ENCODE measurements at regions not wholly inside any gene's neighbourhood (a gene's known extent, or its start where the extent isn't known, plus 50 kb on each side); places are given as distances from the start of the nearest gene placed in this dataset.

GRCh38 chrX:52261463-52262194, 76.9 kb downstream of the MAGED4 start (continued):
- TF ChIP-seq USF1 (IDR thresholded peaks at IDR 0.05; ENCODE audit: borderline replicate concordance, extremely low read length, insufficient read depth, low read depth, low read length) = no peak
- TF ChIP-seq RELA (IDR thresholded peaks at IDR 0.05; ENCODE audit: borderline replicate concordance, partially characterized antibody) = no peak
- TF ChIP-seq PAX8 (IDR thresholded peaks at IDR 0.05) = no peak
- peak; percentile 82 for TF ChIP-seq NBN (IDR thresholded peaks at IDR 0.05)
- peak; percentile 88; the same call in 1 of the 2 replicates for TF ChIP-seq STAT1 (conservative IDR thresholded peaks at IDR 0.05)
- peak; percentile 79; the same call in 1 of the 2 replicates for TF ChIP-seq STAT3 (IDR thresholded peaks at IDR 0.05; ENCODE audit: low read depth, low read length)
- TF ChIP-seq GATAD2B (conservative IDR thresholded peaks at IDR 0.05; ENCODE audit: low read depth) = peak; percentile 25; the same call in 1 of the 2 replicates
- peak; percentile 73; the same call in 1 of the 2 replicates for TF ChIP-seq MXI1 (IDR thresholded peaks at IDR 0.05; ENCODE audit: low read depth, low read length)
- peak; percentile 80 to 96 (median 93); a peak in 5 of 6 replicates for TF ChIP-seq CTCF (IDR thresholded peaks at IDR 0.05 in 2 of 3, conservative IDR thresholded peaks at IDR 0.05 in 1 of 3; ENCODE audit: control insufficient read depth in 2 of 3, extremely low read depth in 1 of 3, insufficient read depth in 1 of 3, low read depth in 3 of 3, low read length in 3 of 3)
- peak; percentile 74 for TF ChIP-seq SMC3 (IDR thresholded peaks at IDR 0.05; ENCODE audit: borderline replicate concordance, low read length)
- TF ChIP-seq, protein P1, sequence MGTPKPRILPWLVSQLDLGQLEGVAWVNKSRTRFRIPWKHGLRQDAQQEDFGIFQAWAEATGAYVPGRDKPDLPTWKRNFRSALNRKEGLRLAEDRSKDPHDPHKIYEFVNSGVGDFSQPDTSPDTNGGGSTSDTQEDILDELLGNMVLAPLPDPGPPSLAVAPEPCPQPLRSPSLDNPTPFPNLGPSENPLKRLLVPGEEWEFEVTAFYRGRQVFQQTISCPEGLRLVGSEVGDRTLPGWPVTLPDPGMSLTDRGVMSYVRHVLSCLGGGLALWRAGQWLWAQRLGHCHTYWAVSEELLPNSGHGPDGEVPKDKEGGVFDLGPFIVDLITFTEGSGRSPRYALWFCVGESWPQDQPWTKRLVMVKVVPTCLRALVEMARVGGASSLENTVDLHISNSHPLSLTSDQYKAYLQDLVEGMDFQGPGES (IDR thresholded peaks at IDR 0.05) = no peak
- TF ChIP-seq TAF1 (IDR thresholded peaks at IDR 0.05; ENCODE audit: borderline replicate concordance, low read depth, low read length) = no peak; the same call in 1 of the 2 replicates
- TF ChIP-seq TCF7 (IDR thresholded peaks at IDR 0.05; ENCODE audit: borderline replicate concordance) = 0 out of 2 replicates have a peak, but pooled peaks have one; percentile 19
- TF ChIP-seq EP300 (IDR thresholded peaks at IDR 0.05; ENCODE audit: borderline replicate concordance in 1 of 2, control insufficient read depth in 1 of 2, low read depth in 2 of 2, low read length in 2 of 2) = peak in 1 of 2 experiments; percentile 32; a peak in 1 of 4 replicates
- TF ChIP-seq CREM (IDR thresholded peaks at IDR 0.05; ENCODE audit: low read depth) = peak; percentile 18; the same call in 1 of the 2 replicates
- TF ChIP-seq HDGF (IDR thresholded peaks at IDR 0.05) = no peak
- TF ChIP-seq MLLT1 (IDR thresholded peaks at IDR 0.05) = no peak
- TF ChIP-seq NR2F1 (conservative IDR thresholded peaks at IDR 0.05) = peak; percentile 44; the same call in 1 of the 2 replicates
- TF ChIP-seq FOXM1 (IDR thresholded peaks at IDR 0.05; ENCODE audit: low read depth, low read length) = peak; percentile 62; the same call in 1 of the 2 replicates
- TF ChIP-seq CBX5 (IDR thresholded peaks at IDR 0.05; ENCODE audit: low read depth) = peak; percentile 99
- TF ChIP-seq JUNB (IDR thresholded peaks at IDR 0.05) = no peak
- TF ChIP-seq, protein P2, sequence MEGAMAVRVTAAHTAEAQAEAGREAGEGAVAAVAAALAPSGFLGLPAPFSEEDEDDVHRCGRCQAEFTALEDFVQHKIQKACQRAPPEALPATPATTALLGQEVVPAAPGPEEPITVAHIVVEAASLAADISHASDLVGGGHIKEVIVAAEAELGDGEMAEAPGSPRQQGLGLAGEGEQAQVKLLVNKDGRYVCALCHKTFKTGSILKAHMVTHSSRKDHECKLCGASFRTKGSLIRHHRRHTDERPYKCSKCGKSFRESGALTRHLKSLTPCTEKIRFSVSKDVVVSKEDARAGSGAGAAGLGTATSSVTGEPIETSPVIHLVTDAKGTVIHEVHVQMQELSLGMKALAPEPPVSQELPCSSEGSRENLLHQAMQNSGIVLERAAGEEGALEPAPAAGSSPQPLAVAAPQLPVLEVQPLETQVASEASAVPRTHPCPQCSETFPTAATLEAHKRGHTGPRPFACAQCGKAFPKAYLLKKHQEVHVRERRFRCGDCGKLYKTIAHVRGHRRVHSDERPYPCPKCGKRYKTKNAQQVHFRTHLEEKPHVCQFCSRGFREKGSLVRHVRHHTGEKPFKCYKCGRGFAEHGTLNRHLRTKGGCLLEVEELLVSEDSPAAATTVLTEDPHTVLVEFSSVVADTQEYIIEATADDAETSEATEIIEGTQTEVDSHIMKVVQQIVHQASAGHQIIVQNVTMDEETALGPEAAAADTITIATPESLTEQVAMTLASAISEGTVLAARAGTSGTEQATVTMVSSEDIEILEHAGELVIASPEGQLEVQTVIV (IDR thresholded peaks at IDR 0.05; ENCODE audit: borderline replicate concordance, partially characterized antibody) = no peak

Measured in GM12878 (cell line).